ENCODE measurements at regions not wholly inside any gene's neighbourhood (a gene's known extent, or its start where the extent isn't known, plus 50 kb on each side); places are given as distances from the start of the nearest gene placed in this dataset.

GRCh38 chr11:116049383-116049782, 545.2 kb upstream of the CADM1 start (continued):
- no peak for TF ChIP-seq ZNF749 (CRISPR knock-in tag; IDR thresholded peaks at IDR 0.05; ENCODE audit: borderline replicate concordance)
- no peak for TF ChIP-seq NCOA1 (CRISPR knock-in tag; IDR thresholded peaks at IDR 0.05)
- no peak for TF ChIP-seq ZNF292 (CRISPR knock-in tag; IDR thresholded peaks at IDR 0.05; ENCODE audit: borderline replicate concordance, low read depth)
- no peak for TF ChIP-seq EED (CRISPR knock-in tag; IDR thresholded peaks at IDR 0.05)
- no peak for TF ChIP-seq ELF3 (CRISPR knock-in tag; IDR thresholded peaks at IDR 0.05)
- TF ChIP-seq HMGXB3 (CRISPR knock-in tag; IDR thresholded peaks at IDR 0.05; ENCODE audit: borderline replicate concordance), result no peak
- no peak for TF ChIP-seq NFYC (CRISPR knock-in tag; IDR thresholded peaks at IDR 0.05)
- no peak for TF ChIP-seq ZNF513 (CRISPR knock-in tag; conservative IDR thresholded peaks at IDR 0.05)
- no peak for TF ChIP-seq XRCC5 (optimal IDR thresholded peaks at IDR 0.05; ENCODE audit: low read length)
- TF ChIP-seq DBP (CRISPR knock-in tag; IDR thresholded peaks at IDR 0.05; ENCODE audit: not compliant biosample characterization), result no peak

Measured in HepG2 (cell line).